ENCODE measurements at regions not wholly inside any gene's neighbourhood (a gene's known extent, or its start where the extent isn't known, plus 50 kb on each side); places are given as distances from the start of the nearest gene placed in this dataset.

- H3K27me3 ChIP-seq (ENCODE audit: control insufficient read depth, insufficient read depth, low read length), result peaks cover 10% of the 10 kb centered on the region; the same call in 1 of the 2 replicates
- intact Hi-C loops (cut with micrococcal nuclease; ENCODE audit: unreplicated experiment) (no loop called here), in situ Hi-C loops (cut with HindIII; ENCODE audit: low pct_unique_long_range_greater_than_20kb, low sequenced_read_pairs) (no loop called here)
- POLR2A ChIA-PET, result no interaction called here
- no peaks in the 10 kb centered on the region for H3K4me1 ChIP-seq (ENCODE audit: control insufficient read depth, insufficient read depth, low read length)
- H3K36me3 ChIP-seq (ENCODE audit: control insufficient read depth, insufficient read depth, low read length), result no peaks in the 10 kb centered on the region
- DNase-seq (ENCODE audit: low read depth, low spot score) (no peak), ATAC-seq (no peak)
- H3K27ac ChIP-seq (ENCODE audit: low read length), result no peak overlapping the region
- CTCF ChIA-PET, result no interaction called here
- no peak for TF ChIP-seq POLR2AphosphoS5 (IDR thresholded peaks at IDR 0.05; ENCODE audit: low read depth, low read length)
- TF ChIP-seq CTCF (IDR thresholded peaks at IDR 0.05), result no peak
- TF ChIP-seq TCF7L2 (IDR thresholded peaks at IDR 0.05; ENCODE audit: low read depth, low read length), result no peak
- no peak for TF ChIP-seq REST (IDR thresholded peaks at IDR 0.05; ENCODE audit: insufficient read depth in 1 of 2, low read depth in 2 of 2, low read length in 1 of 2)
- H3K4me3 ChIP-seq (ENCODE audit: low read depth in 2 of 2, low read length in 2 of 2), result no peak overlapping the region
- H3K9me3 ChIP-seq (ENCODE audit: control insufficient read depth, insufficient read depth, low read depth, low read length), result no peaks in the 10 kb centered on the region
- no TSS peak for BruUV-seq (replicated peaks)
Measured at GRCh38 chr1:37399830-37400464, 74.4 kb upstream of the ZC3H12A start.

GRCh38 chr1:37400466-37401225 lies 73.7 kb upstream of the ZC3H12A start:
- Histone ChIP-seq H3K4me1 (ENCODE audit: control insufficient read depth, insufficient read depth, low read length) (no peaks in the 10 kb centered on the region), H3K4me3 (ENCODE audit: low read depth in 2 of 2, low read length in 2 of 2) (no peak overlapping the region), H3K36me3 (ENCODE audit: control insufficient read depth, insufficient read depth, low read length) (no peaks in the 10 kb centered on the region), H3K27me3 (ENCODE audit: control insufficient read depth, insufficient read depth, low read length) (peaks cover 9% of the 10 kb centered on the region; the same call in 1 of the 2 replicates), H3K27ac (ENCODE audit: low read length) (no peak overlapping the region), H3K9me3 (ENCODE audit: control insufficient read depth, insufficient read depth, low read depth, low read length) (no peaks in the 10 kb centered on the region)
- TF ChIP-seq SIN3A (IDR thresholded peaks at IDR 0.05; ENCODE audit: borderline replicate concordance, insufficient read depth, low read depth, low read length), result no peak
- no peak for TF ChIP-seq REST (IDR thresholded peaks at IDR 0.05; ENCODE audit: insufficient read depth in 1 of 2, low read depth in 2 of 2, low read length in 1 of 2)
- no peak for TF ChIP-seq CTCF (IDR thresholded peaks at IDR 0.05)
- TF ChIP-seq TCF7L2 (IDR thresholded peaks at IDR 0.05; ENCODE audit: low read depth, low read length), result no peak
- no peak for TF ChIP-seq POLR2AphosphoS5 (IDR thresholded peaks at IDR 0.05; ENCODE audit: low read depth, low read length)
- intact Hi-C loops (cut with micrococcal nuclease; ENCODE audit: unreplicated experiment), result no loop called here
- POLR2A ChIA-PET, result no interaction called here
- CTCF ChIA-PET, result no interaction called here
- BruUV-seq (replicated peaks), result no TSS peak
- ATAC-seq (no peak), DNase-seq (ENCODE audit: low read depth, low spot score) (no peak)
- in situ Hi-C loops (cut with HindIII; ENCODE audit: low pct_unique_long_range_greater_than_20kb, low sequenced_read_pairs), result no loop called here
